Mammary epithelial cell (primary cell): ENCODE measurements at regions not wholly inside any gene's neighbourhood (a gene's known extent, or its start where the extent isn't known, plus 50 kb on each side); places are given as distances from the start of the nearest gene placed in this dataset.
"Not testable (repeated sequence)": the region's sequence is repeated elsewhere in the genome, so short reads cannot be mapped to it uniquely, and the experiment has no call there.

Experiments
- EZH2 ChIP-seq: IDR thresholded peaks from 2 replicates; pipeline ENCODE4 v1.6.1; 2012; ENCODE audit warnings: low read length, inconsistent platforms, borderline replicate concordance
- TF ChIP-seq, protein P1 (sequence below), 2 donors: IDR thresholded peaks in 1 of 2; conservative IDR thresholded peaks in 1 of 2; 2 replicates each; pipeline ENCODE4 v1.5.1; 2011 to 2012; ENCODE audit warnings: inconsistent platforms in 2 of 2, low read length in 2 of 2, mild to moderate bottlenecking in 2 of 2, control low read depth in 1 of 2, low read depth in 1 of 2; ENCODE audit not compliant: insufficient read depth in 1 of 2; ENCODE audit errors: extremely low read depth in 1 of 2

DNA sequence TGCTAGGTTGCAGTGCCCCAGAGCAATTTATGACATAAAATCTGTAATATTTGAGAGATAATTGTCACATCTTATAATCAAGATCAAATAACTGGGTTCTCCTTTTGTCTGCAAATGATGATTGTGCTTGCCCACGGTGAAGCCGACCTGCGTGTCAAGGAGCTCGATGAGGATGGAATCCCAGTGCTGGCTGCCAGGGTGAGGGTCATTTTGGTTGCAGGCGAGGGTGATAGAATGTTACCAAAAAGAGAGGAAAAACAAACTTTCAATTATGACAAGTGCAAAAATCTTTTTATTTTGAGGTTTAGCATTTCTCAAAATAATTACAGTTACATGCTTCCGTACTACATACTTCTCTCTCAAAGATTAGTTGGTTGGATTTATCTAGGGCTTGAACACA is 76.4 kb upstream of the ZNF658 start:
- TF ChIP-seq, protein P1, sequence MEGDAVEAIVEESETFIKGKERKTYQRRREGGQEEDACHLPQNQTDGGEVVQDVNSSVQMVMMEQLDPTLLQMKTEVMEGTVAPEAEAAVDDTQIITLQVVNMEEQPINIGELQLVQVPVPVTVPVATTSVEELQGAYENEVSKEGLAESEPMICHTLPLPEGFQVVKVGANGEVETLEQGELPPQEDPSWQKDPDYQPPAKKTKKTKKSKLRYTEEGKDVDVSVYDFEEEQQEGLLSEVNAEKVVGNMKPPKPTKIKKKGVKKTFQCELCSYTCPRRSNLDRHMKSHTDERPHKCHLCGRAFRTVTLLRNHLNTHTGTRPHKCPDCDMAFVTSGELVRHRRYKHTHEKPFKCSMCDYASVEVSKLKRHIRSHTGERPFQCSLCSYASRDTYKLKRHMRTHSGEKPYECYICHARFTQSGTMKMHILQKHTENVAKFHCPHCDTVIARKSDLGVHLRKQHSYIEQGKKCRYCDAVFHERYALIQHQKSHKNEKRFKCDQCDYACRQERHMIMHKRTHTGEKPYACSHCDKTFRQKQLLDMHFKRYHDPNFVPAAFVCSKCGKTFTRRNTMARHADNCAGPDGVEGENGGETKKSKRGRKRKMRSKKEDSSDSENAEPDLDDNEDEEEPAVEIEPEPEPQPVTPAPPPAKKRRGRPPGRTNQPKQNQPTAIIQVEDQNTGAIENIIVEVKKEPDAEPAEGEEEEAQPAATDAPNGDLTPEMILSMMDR (conservative IDR thresholded peaks at IDR 0.05 in 1 of 2, IDR thresholded peaks at IDR 0.05 in 1 of 2; ENCODE audit: extremely low read depth in 1 of 2, insufficient read depth in 1 of 2, low read depth in 1 of 2, low read length in 2 of 2) = not testable (repeated sequence)
- not testable (repeated sequence) for TF ChIP-seq EZH2
